ENCODE measurements at regions not wholly inside any gene's neighbourhood (a gene's known extent, or its start where the extent isn't known, plus 50 kb on each side); places are given as distances from the start of the nearest gene placed in this dataset.

DNA sequence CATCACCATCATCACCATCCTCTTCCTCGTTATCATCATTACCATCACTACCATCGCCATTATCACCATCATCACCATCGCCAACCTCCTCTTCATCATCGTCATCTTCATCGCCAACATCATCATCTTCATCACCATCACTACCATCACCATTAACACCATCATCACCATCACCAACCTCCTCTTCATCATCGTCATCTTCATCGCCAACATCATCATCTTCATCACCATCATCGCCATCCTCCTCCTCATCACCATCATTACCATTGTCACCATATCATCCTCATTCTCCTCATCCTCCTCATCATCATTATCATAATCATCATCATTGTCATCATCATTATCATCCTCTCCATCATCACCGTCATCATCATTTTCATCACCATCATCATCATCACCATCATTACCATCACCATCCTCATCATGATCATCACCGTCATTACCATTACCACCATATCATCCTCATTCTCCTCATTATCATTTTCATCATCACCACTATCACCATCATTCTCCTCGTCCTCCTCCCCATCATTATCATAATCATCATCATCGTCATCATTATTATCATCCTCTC, 1498.7 kb downstream of the TBC1D22A start:
- in situ Hi-C loops (cut with HindIII; ENCODE audit: low sequenced_read_pairs) = no loop called here

DNA sequence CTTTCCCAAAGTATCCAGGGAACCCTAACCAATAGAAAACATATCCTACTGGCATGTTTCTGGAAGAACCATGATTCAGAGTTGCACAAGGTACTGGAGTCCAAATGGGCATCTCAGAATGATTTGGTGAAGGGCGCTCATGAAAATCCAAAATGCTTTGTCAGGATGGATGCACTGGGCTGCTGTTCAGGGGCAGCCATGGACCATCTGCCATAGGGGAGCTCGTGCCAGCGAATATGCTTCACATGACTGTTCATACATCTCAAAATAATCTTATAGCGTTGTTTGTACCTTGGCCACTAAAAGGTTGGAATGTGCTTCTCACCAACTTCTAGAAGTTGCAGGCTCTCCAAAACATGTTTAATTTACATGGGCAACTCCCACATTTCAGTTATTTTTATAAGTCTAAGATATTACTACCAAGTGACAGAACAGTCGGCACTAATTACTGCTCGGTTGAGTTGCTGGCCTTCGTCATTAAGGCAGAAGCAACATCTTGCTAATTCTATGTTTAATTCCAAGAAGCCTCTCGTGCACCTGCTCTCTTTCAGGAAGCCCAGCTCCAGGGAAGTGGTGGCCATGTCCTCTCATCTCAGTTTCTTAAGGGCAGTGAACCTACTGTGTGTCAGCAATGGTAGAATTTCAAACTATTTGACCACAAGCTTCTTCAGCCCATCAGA, 1497.7 kb downstream of the TBC1D22A start:
- in situ Hi-C loops (cut with HindIII; ENCODE audit: low sequenced_read_pairs) = no loop called here

GRCh38 chr22:48258811-48259210, 1496.4 kb downstream of the TBC1D22A start:
- in situ Hi-C loops (cut with HindIII; ENCODE audit: low sequenced_read_pairs) = no loop called here

DNA sequence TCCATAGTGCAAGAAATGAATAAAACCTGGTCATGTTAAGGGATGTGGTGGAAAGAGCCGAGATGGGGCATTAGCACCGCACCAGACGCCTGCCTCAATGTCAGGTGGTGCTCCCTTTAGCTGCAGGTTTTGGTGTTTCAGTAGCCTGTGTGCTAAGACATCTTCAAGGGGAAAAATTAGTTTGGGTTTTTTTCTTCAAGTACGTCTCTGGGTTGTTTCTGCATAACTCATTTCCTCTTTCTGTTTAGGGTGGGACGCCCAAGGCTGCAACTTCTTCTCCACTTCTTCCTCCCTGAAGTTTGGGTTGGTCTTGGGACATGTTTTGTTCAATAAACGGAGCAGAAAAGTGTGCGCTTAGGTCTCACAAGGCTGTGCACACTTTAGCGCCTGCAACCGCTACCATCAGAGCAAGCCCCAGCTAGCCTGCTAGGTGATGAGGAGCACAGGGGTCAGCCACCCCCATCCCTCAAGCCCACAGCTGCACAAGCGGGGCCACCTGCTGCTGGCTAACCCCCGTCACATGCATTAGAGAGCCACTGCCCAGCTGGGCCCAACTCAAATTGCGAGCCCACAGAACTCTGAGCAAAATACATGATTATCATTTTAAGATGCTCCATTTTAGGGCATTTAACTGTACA, 1495.7 kb downstream of the TBC1D22A start:
- in situ Hi-C loops (cut with HindIII; ENCODE audit: low sequenced_read_pairs) = no loop called here

GRCh38 chr22:48257685-48258055, 1495.2 kb downstream of the TBC1D22A start:
- in situ Hi-C loops (cut with HindIII; ENCODE audit: low sequenced_read_pairs) = no loop called here

DNA sequence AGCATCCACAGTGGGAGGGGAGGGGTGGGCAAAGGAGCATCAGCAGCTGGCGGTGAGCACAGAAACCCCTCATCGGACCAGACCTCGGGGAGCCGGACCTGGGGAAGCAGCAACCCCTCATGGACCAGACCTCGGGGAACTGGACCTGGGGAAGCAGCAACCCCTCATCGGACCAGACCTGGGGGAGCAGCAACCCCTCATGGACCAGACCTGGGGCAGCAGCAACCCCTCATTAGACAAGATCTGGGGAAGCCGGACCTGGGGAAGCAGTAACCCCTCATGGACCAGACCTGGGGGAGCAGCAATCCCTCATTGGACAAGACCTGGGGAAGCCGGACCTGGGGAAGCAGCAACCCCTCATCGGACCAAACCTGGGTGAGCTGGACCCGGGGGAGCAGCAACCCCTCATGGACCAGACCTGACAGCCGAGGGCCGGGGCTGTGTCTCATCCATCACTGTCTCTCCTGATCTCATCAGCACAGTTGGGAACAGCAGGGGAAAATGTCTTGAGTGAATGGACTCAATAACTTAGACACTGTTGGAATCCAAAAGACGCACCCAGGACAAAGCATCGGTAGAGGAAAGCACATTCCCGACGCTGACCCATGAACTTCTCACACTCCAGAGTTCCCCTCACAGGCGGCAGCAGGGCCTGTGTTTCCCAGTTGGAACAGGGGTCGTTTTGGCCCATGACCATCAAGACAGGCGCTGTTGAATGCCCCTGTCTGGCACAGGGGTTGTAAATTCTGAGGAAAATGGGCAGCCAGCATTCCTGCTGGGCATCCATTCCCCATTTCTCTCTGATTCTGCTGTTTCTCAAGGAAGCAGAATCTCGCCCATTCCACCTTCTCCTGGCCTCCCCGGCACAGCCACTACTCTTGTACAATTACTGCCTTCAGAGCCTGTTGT, 1494.6 kb downstream of the TBC1D22A start:
- in situ Hi-C loops (cut with HindIII; ENCODE audit: low sequenced_read_pairs) = no loop called here

- in situ Hi-C loops (cut with HindIII; ENCODE audit: low sequenced_read_pairs) = no loop called here
Measured at GRCh38 chr22:48256041-48256739, 1493.7 kb downstream of the TBC1D22A start.

DNA sequence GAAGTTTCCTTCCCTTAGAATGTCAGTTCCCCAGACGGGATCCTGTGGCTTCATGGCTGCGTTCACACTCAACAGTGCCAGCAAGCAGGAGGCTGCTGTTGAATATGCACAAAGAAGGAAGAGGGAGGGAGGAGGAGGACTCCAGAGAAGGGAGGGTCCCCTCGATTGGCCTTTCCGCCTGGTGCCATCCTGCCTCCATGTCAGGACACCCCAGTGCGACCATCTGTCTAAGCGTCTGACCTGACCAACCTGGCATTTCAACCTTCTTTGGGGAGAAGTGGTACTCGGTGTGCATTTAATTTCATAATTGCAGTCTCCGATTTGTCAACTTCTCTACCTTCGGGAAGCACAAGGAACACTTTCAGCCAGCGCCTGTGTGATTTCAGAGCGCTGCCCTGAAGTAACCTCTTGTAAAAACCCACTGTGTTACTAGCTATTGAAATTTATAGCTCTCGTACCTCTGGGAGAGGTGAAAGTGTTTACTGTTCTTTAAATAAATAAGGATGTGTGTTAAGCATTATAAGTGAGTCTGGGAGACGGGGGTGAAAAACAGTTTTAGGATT, 1491.9 kb downstream of the TBC1D22A start:
- in situ Hi-C loops (cut with HindIII; ENCODE audit: low sequenced_read_pairs) = no loop called here

DNA sequence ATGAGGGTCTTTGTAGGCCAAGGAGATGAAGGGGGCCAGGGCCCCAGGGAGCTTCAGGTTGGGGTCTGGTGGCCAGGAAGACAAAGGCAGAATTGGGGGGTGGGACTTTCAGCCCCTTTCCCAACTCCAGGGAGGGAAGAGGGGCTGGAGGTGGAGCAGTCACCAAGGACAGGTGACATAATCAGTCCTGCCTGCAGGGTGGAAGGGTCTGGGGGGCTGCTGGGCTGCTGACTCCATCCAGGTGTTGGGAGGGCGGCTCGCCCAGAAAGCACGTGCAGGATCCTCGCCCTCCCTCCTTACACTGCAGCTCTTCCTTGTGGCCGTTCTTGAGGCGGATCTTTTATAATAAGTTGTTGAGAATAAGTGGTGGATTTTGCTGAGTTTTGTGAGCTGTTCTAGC, 1491.1 kb downstream of the TBC1D22A start:
- in situ Hi-C loops (cut with HindIII; ENCODE audit: low sequenced_read_pairs) = no loop called here

- in situ Hi-C loops (cut with HindIII; ENCODE audit: low sequenced_read_pairs) = no loop called here
Measured at GRCh38 chr22:48253136-48253535, 1490.7 kb downstream of the TBC1D22A start.

DNA sequence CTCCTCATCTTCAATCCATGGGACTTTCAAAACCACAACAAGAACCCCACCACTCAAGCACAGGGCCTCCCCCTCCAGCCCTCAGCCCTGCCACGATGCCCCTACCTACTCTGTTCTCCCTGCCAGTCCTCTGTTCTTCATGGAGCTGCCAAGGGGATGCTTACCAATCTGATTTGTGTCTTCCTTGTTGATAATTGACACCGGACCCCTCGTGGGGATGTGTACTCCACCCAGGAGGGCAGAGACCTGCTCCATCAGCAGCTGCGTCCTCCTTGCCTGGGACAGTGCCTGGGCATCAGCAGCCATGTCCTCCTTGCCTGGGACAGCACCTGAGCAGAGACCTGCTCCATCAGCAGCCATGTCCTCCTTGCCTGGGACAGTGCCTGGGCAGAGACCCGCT, 1489.2 kb downstream of the TBC1D22A start:
- in situ Hi-C loops (cut with HindIII; ENCODE audit: low sequenced_read_pairs) = no loop called here

DNA sequence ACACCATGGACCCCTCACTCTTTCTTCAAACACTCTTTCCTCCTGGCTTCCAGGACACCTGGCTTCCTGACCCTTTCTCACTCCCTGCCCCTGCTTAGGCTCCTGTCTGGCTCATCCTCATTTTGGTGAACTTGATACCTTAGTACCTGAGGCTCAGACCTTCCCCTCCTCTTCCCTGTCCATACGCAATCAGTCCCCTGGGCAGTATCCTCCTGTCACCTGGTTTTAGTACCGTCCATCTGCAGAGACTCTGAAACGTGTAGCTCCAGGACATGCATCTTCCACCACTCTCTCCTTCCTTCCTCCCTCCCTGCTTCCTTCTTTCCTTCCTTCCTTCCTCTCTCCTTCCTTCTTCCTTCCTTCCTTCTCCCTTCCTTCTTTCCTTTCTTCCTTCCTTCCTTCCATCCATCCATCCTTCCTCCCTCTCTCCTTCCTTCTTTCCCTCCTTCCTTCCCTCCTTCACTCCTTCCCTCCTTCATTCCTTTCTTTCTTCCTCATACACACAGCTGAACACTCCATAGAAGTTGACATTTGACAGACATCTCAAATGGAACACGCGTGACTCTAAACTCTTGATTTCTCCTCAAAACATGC, 1488.6 kb downstream of the TBC1D22A start:
- in situ Hi-C loops (cut with HindIII; ENCODE audit: low sequenced_read_pairs) = no loop called here

- in situ Hi-C loops (cut with HindIII; ENCODE audit: low sequenced_read_pairs) = no loop called here
Measured at GRCh38 chr22:48250286-48250895, 1487.9 kb downstream of the TBC1D22A start.

- in situ Hi-C loops (cut with HindIII; ENCODE audit: low sequenced_read_pairs) = no loop called here
Measured at GRCh38 chr22:48249713-48250268, 1487.3 kb downstream of the TBC1D22A start.

DNA sequence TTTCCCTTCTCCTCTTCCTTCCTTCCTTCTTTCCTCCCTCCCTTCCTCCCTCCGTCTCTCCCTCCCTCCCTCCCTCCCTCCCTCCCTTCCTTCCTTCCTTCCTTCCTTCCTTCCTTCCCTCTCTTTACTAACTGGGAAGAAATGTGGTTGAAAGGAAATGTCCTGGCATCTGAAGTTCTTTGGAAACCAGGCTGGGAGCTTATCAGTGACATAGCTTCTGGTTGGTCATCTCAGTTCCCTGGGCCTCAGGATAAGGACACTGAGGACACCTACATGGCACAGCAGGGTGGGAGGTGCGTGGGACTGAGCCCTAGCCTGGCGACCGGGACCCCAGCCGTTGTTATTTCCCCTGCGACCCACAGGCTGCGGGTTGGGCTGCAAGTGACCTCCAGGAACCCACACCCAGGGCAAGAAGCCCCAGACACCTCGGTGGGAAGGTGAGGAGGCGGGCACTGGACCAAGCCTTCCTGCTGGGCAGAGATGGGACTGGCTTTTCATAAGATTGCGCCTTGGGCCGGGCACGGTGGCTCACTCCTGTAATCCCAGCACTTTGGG, 1486.5 kb downstream of the TBC1D22A start:
- in situ Hi-C loops (cut with HindIII; ENCODE audit: low sequenced_read_pairs) = no loop called here

GRCh38 chr22:48247829-48248228, 1485.4 kb downstream of the TBC1D22A start:
- in situ Hi-C loops (cut with HindIII; ENCODE audit: low sequenced_read_pairs) = no loop called here

DNA sequence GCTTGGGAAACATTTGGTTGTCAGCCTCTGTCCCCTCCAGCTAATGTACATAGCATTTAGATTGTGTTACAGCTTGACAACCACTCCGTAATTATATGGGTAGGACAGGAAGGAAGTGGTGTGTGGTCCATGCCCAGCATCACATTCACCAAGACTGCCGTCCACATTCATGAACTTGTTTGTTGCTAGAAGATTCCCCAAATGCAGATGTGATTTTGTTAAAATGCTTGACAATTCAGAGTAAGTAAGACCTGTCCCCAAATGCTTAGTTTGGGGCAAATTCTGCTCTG, 1482.7 kb downstream of the TBC1D22A start:
- in situ Hi-C loops (cut with HindIII; ENCODE audit: low sequenced_read_pairs) = no loop called here

DNA sequence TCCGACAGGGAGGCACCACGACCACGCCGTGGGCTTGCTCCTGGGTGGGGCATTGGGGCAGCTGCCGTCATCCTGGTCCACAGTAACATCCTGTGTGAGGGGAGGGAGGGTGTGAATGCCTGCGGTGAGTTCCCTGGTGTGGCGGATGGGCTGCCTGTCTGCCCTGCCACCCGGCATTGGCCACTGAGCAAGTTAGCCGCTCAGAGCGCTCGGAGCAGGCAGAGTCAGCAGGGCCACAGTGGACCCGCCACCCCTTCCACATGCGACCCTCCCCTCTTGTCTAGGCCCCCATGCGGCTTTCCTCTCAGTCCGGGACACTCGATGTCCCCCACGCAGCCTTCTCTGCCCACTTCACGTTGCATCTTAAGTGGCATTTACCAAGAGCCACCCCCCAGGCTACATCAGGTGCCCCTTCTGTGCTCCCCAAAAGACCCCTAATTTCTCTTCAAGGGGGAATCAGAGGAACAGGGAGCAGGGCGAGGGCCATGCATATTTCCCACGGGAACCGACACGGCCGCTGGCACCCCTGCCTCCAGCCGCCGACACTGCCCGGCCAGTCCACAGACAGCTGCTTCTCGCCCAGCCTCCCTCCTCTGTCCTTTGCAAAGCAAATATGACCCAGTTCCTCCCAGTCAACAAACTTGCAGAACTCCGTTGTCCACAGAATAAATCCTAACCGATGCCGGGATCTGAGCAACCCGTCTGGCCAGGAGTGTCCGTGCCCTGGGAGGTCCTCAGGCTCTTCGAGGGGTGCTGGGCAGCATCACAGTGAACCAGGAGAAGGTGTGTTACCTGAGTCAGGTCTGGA, 1482.1 kb downstream of the TBC1D22A start:
- in situ Hi-C loops (cut with HindIII; ENCODE audit: low sequenced_read_pairs) = no loop called here

All from DLD1 (cell line).